MM.1S (cell line): ENCODE measurements at regions not wholly inside any gene's neighbourhood (a gene's known extent, or its start where the extent isn't known, plus 50 kb on each side); places are given as distances from the start of the nearest gene placed in this dataset.

Experiments
- DNase-seq: peaks from one replicate; pipeline ENCODE4 v3.0.0-alpha.2; 2015
- H2AFZ ChIP-seq: fragments of 300-600 bp; sonication (generic); 2 replicates; pipeline ENCODE4 v1.6.0; 2016; ENCODE audit warnings: antibody characterized with exemption, low read length
- H3F3A ChIP-seq: fragments of 300-600 bp; sonication (generic); 2 replicates; pipeline ENCODE4 v1.6.1; 2016; ENCODE audit warnings: mild to moderate bottlenecking, antibody characterized with exemption, low read length, moderate library complexity, mixed read lengths; ENCODE audit not compliant: insufficient read depth
- H3K27ac ChIP-seq: fragments of 300-600 bp; sonication (generic); 2 replicates; pipeline ENCODE4 v1.5.1; 2016; ENCODE audit warnings: mild to moderate bottlenecking, low read length
- H3K27me3 ChIP-seq: fragments of 300-600 bp; sonication (generic); replicated peaks from 2 replicates; pipeline ENCODE4 v1.6.0; 2016; ENCODE audit warnings: low read length; ENCODE audit not compliant: insufficient read depth
- H3K36me3 ChIP-seq: fragments of 300-600 bp; sonication (generic); replicated peaks from 2 replicates; pipeline ENCODE4 v1.6.1; 2016; ENCODE audit warnings: mild to moderate bottlenecking, low read length, mixed read lengths; ENCODE audit not compliant: insufficient read depth
- H3K4me1 ChIP-seq: fragments of 300-600 bp; sonication (generic); 2 replicates; pipeline ENCODE4 v1.6.1; 2016; ENCODE audit warnings: low read length, mixed read lengths
- H3K4me2 ChIP-seq: fragments of 300-600 bp; sonication (generic); 2 replicates; pipeline ENCODE4 v1.6.0; 2016; ENCODE audit warnings: low read depth, low read length
- H3K4me3 ChIP-seq: fragments of 300-600 bp; sonication (generic); 2 replicates; pipeline ENCODE4 v1.5.1; 2016; ENCODE audit warnings: low read length, mixed read lengths
- H3K79me2 ChIP-seq: fragments of 300-600 bp; sonication (generic); 2 replicates; pipeline ENCODE4 v1.6.1; 2016; ENCODE audit warnings: mixed run types, low read length, mixed read lengths
- H3K9ac ChIP-seq: fragments of 300-600 bp; sonication (generic); 2 replicates; pipeline ENCODE4 v1.6.1; 2016; ENCODE audit warnings: low read length, mixed read lengths
- H3K9me2 ChIP-seq: fragments of 300-600 bp; sonication (generic); replicated peaks from 2 replicates; pipeline ENCODE4 v1.6.1; 2016; ENCODE audit warnings: mild to moderate bottlenecking, low read length, mixed read lengths; ENCODE audit not compliant: insufficient read depth
- H3K9me3 ChIP-seq: fragments of 300-600 bp; sonication (generic); replicated peaks from 2 replicates; pipeline ENCODE4 v1.6.1; 2016; ENCODE audit warnings: mild to moderate bottlenecking, low read length, mixed read lengths; ENCODE audit not compliant: insufficient read depth
- H4K20me1 ChIP-seq: fragments of 300-600 bp; sonication (generic); 2 replicates; pipeline ENCODE4 v1.6.1; 2016; ENCODE audit warnings: mild to moderate bottlenecking, low read length, moderate library complexity, mixed read lengths; ENCODE audit not compliant: insufficient read depth
- CTCF ChIP-seq: fragments of 300-600 bp; sonication (generic); IDR thresholded peaks from 2 replicates; pipeline ENCODE4 v1.5.1; 2016; ENCODE audit warnings: antibody characterized with exemption, low read length, mixed read lengths
- EZH2 ChIP-seq: fragments of 300-600 bp; sonication (generic); optimal IDR thresholded peaks from 2 replicates; pipeline ENCODE3; 2017; ENCODE audit warnings: low read depth, mild to moderate bottlenecking, antibody characterized with exemption, low read length, mixed read lengths
- EZH2phosphoT487 ChIP-seq: fragments of 300-600 bp; sonication (generic); IDR thresholded peaks from 2 replicates; pipeline ENCODE4 v1.6.1; 2018; ENCODE audit warnings: antibody characterized with exemption, low read length

- no peak overlapping the region for H2AFZ ChIP-seq
- H3K9ac ChIP-seq = no peak overlapping the region
- no peak overlapping the region for H3K4me3 ChIP-seq
- H3F3A ChIP-seq = no peaks in the 10 kb centered on the region
- H3K9me2 ChIP-seq = no peaks in the 10 kb centered on the region
- no peaks in the 10 kb centered on the region for H4K20me1 ChIP-seq
- DNase-seq = no peak
- H3K27ac ChIP-seq = no peak overlapping the region
- no peaks in the 10 kb centered on the region for H3K9me3 ChIP-seq
- TF ChIP-seq EZH2 (no peak), CTCF (no peak)
- no peaks in the 10 kb centered on the region for H3K79me2 ChIP-seq
- no peaks in the 10 kb centered on the region for H3K36me3 ChIP-seq
- 0 out of 2 replicates have a peak, but pooled peaks cover 6% of the 10 kb centered on the region for H3K27me3 ChIP-seq
- H3K4me1 ChIP-seq = peaks cover 15% of the 10 kb centered on the region
- no peak overlapping the region for H3K4me2 ChIP-seq
Observed at GRCh38 chr20:56691325-56691998, 62.4 kb downstream of the TFAP2C start.

DNA sequence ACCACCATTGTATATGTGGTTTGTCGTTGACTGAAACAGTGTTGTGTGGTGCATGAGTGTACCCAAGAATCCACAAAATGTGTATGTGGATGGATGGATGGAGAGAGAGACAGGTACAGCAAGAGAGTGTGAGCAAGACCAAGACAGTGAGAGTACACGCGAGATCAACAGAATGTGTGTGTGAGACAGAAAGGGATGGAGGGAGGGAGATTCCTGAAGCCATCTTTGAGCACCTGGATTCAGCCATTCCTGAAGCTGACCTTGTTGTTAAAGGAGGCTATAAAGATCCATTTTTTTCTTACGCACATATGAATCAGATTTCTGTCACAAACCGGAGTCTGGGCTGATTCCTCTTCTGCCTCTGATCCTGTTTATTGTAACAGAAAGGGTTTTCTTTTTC is 64.1 kb downstream of the TFAP2C start:
- no peak for DNase-seq
- peaks cover 15% of the 10 kb centered on the region for H3K4me1 ChIP-seq
- no peaks in the 10 kb centered on the region for H3K9me3 ChIP-seq
- H3K27ac ChIP-seq = no peak overlapping the region
- H3K79me2 ChIP-seq = no peaks in the 10 kb centered on the region
- no peak for TF ChIP-seq EZH2
- TF ChIP-seq CTCF = no peak
- TF ChIP-seq EZH2phosphoT487 = no peak
- H3F3A ChIP-seq = no peaks in the 10 kb centered on the region
- H3K4me2 ChIP-seq = no peak overlapping the region
- H3K36me3 ChIP-seq = no peaks in the 10 kb centered on the region
- H2AFZ ChIP-seq = no peak overlapping the region
- H3K4me3 ChIP-seq = no peak overlapping the region
- 0 out of 2 replicates have a peak, but pooled peaks cover 6% of the 10 kb centered on the region for H3K27me3 ChIP-seq
- H3K9ac ChIP-seq = no peak overlapping the region
- no peaks in the 10 kb centered on the region for H4K20me1 ChIP-seq
- no peaks in the 10 kb centered on the region for H3K9me2 ChIP-seq

DNA sequence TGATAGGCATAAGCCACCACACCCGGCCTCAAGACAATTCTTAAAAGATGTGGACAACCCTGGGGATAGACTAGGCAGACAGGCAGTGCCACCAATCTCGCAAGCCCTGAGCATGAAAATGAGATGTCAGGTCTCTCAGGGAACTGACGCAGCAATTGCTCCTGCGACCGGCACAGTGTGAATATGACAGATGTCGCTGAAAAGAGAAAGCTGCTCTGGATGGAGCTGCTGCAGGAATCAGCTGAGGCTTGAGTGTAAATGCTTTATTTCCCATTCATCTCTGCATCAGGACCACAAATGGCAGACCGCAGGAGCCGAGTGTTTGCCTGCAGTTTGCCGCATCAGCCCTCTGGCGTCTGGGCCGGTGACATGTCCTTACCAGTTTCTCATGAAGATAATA is 68.4 kb downstream of the TFAP2C start:
- Histone ChIP-seq H3K36me3 (no peaks in the 10 kb centered on the region), H3F3A (no peaks in the 10 kb centered on the region), H3K27me3 (no peaks in the 10 kb centered on the region; the same call in 1 of the 2 replicates), H2AFZ (no peak overlapping the region), H3K79me2 (no peaks in the 10 kb centered on the region), H3K4me1 (no peaks in the 10 kb centered on the region), H4K20me1 (no peaks in the 10 kb centered on the region), H3K9me3 (no peaks in the 10 kb centered on the region), H3K4me2 (no peak overlapping the region), H3K9ac (no peak overlapping the region), H3K4me3 (no peak overlapping the region), H3K27ac (no peak overlapping the region), H3K9me2 (no peaks in the 10 kb centered on the region)
- no peak for TF ChIP-seq EZH2
- TF ChIP-seq CTCF = no peak
- TF ChIP-seq EZH2phosphoT487 = no peak
- no peak for DNase-seq
